Uterus (tissue), 3 donors: ENCODE measurements at regions not wholly inside any gene's neighbourhood (a gene's known extent, or its start where the extent isn't known, plus 50 kb on each side); places are given as distances from the start of the nearest gene placed in this dataset.

Source experiments
- DNase-seq, 2 donors: peaks; one replicate each; pipeline ENCODE4 v3.0.0-alpha.2; 2019 to 2020
- H3K27ac ChIP-seq, 2 donors: fragments of 200-600 bp; sonication (generic); 1 replicate in 1 of 2; 2 replicates in 1 of 2; pipeline ENCODE4 v1.5.1; 2016 to 2018
- H3K27me3 ChIP-seq, 2 donors: fragments of 200-600 bp; sonication (generic); one replicate each; pipeline ENCODE4 v1.5.1; 2018 to 2019; ENCODE audit warnings: control low read depth in 1 of 2
- H3K36me3 ChIP-seq, 2 donors: fragments of 200-600 bp; sonication (generic); one replicate each; pipeline ENCODE4 v1.5.1; 2019; ENCODE audit warnings: control low read depth in 1 of 2
- H3K4me1 ChIP-seq, 2 donors: fragments of 200-600 bp; sonication (generic); one replicate each; pipeline ENCODE4 v1.5.1; 2018 to 2019; ENCODE audit warnings: control low read depth in 1 of 2
- H3K4me3 ChIP-seq, 2 donors: fragments of 200-600 bp; sonication (generic); 1 replicate in 1 of 2; 2 replicates in 1 of 2; pipeline ENCODE4 v1.5.1; 2018 to 2019; ENCODE audit warnings: mild to moderate bottlenecking in 1 of 2
- H3K9me3 ChIP-seq, 2 donors: fragments of 200-600 bp; sonication (generic); one replicate each; pipeline ENCODE4 v1.5.1; 2019; ENCODE audit warnings: control low read depth in 1 of 2
- CTCF ChIP-seq, 4 experiments: fragments of 200-600 bp in 2 of 4; fragments of 450-650 bp in 2 of 4; sonication (generic) in 2 of 4; IDR thresholded peaks; one replicate each; pipeline ENCODE4 v1.5.1; 2016 to 2019; ENCODE audit warnings: antibody characterized with exemption in 4 of 4, mild to moderate bottlenecking in 2 of 4, moderate library complexity in 1 of 4
- POLR2A ChIP-seq, 2 donors: fragments of 450-650 bp; IDR thresholded peaks; one replicate each; pipeline ENCODE4 v1.6.1; 2016; ENCODE audit warnings: antibody characterized with exemption in 2 of 2, mild to moderate bottlenecking in 1 of 2, moderate library complexity in 1 of 2
- intact Hi-C: fragments of 100-400 bp; cut with DNase I; formaldehyde crosslinking; loops from one replicate; pipeline ENCODE4 v1.15.1; 2023; ENCODE audit warnings: low total_unique reads
- donor health status: DM: yes; HTN: yes; CAD: no.

DNA sequence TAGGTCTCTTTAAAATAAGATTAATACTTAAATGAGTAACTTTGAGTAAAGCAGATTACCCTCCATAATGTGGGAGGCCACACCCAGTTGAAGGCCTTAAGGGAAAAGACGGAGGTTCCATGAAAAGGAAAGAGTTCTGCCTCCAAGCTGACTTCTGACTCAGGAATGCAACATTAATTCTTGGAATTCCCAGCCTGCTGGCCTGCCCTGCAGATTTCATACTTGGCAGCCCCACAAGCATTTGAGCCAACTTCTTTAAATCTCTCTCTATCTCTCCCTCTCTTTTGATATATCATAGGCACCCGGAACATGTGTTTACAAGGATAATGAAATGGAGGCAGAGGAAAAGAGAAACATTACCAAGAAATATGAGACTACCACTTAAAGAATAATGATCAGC is 902.3 kb upstream of the MIR17HG start:
- no peak overlapping the region for H3K27ac ChIP-seq
- DNase-seq = no peak
- no peaks in the 10 kb centered on the region for H3K4me1 ChIP-seq
- no peak overlapping the region for H3K4me3 ChIP-seq
- TF ChIP-seq POLR2A (IDR thresholded peaks at IDR 0.05) (no peak), CTCF (IDR thresholded peaks at IDR 0.05) (no peak)
- no peaks in the 10 kb centered on the region for H3K36me3 ChIP-seq
- intact Hi-C loops = no loop called here
- H3K9me3 ChIP-seq = no peaks in the 10 kb centered on the region
- H3K27me3 ChIP-seq = no peaks in the 10 kb centered on the region

- TF ChIP-seq CTCF (IDR thresholded peaks at IDR 0.05) (no peak), POLR2A (IDR thresholded peaks at IDR 0.05) (no peak)
- no peaks in the 10 kb centered on the region for H3K9me3 ChIP-seq
- H3K4me1 ChIP-seq = no peaks in the 10 kb centered on the region
- H3K36me3 ChIP-seq = no peaks in the 10 kb centered on the region
- no peak for DNase-seq
- intact Hi-C loops = no loop called here
- H3K4me3 ChIP-seq = no peak overlapping the region
- no peak overlapping the region for H3K27ac ChIP-seq
- H3K27me3 ChIP-seq = no peaks in the 10 kb centered on the region
These were observed 900.3 kb upstream of the MIR17HG start for GRCh38 chr13:90447034-90447733.

DNA sequence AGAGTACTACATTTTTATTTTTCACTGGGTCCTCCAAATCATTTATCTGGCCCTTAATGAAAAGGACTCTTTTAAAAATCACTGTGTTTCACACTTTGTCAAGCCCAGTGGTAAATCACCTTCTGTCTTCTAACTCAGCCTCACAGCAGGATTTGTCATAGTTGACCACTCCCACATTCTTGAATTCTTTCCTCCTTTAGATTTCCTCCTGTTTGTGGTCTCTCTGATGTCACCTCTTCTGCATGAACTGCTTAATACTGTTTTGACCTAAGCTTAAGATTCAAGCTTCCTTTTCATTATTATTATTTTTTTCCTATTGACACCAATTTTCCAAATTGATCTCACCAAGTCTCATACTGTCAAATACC is 899.8 kb upstream of the MIR17HG start:
- H3K36me3 ChIP-seq = no peaks in the 10 kb centered on the region
- H3K4me1 ChIP-seq = no peaks in the 10 kb centered on the region
- TF ChIP-seq POLR2A (IDR thresholded peaks at IDR 0.05) (no peak), CTCF (IDR thresholded peaks at IDR 0.05) (no peak)
- no peaks in the 10 kb centered on the region for H3K27me3 ChIP-seq
- H3K9me3 ChIP-seq = no peaks in the 10 kb centered on the region
- H3K4me3 ChIP-seq = no peak overlapping the region
- no peak overlapping the region for H3K27ac ChIP-seq
- intact Hi-C loops = no loop called here
- DNase-seq = no peak

GRCh38 chr13:90448466-90449037 is 898.9 kb upstream of the MIR17HG start:
- Histone ChIP-seq H3K36me3 (no peaks in the 10 kb centered on the region), H3K27me3 (no peaks in the 10 kb centered on the region), H3K9me3 (no peaks in the 10 kb centered on the region), H3K4me1 (no peaks in the 10 kb centered on the region), H3K27ac (no peak overlapping the region), H3K4me3 (no peak overlapping the region)
- TF ChIP-seq POLR2A (IDR thresholded peaks at IDR 0.05) (no peak), CTCF (IDR thresholded peaks at IDR 0.05) (no peak)
- DNase-seq = no peak
- intact Hi-C loops = no loop called here

DNA sequence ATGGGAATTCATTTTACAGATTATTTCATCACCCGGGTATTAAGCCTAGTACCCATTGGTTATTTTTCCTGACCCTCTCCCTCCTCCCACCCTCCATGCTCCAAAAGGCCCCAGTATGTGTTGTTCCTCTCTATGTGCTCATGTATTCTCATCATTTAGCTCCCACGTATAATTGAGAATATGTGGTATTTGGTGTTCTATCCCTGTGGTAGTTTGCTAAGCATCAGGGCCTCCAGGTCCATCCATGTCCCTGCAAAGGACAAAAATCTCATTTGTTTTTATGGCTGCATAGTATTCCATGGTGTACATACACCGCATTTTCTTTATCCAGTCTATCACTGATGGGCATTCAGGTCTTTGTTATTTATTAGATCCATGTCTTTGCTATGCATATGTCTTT is 894.1 kb upstream of the MIR17HG start:
- Histone ChIP-seq H3K4me1 (no peaks in the 10 kb centered on the region), H3K27ac (no peak overlapping the region), H3K4me3 (no peak overlapping the region), H3K9me3 (no peaks in the 10 kb centered on the region), H3K36me3 (no peaks in the 10 kb centered on the region), H3K27me3 (no peaks in the 10 kb centered on the region)
- TF ChIP-seq CTCF (IDR thresholded peaks at IDR 0.05) (no peak), POLR2A (IDR thresholded peaks at IDR 0.05) (no peak)
- DNase-seq = no peak
- intact Hi-C loops = no loop called here
